Natural killer cell (primary cell): ENCODE measurements at regions not wholly inside any gene's neighbourhood (a gene's known extent, or its start where the extent isn't known, plus 50 kb on each side); places are given as distances from the start of the nearest gene placed in this dataset.

ENCODE experiments used
- ATAC-seq, 3 donors: fragments of 150-1000 bp in 2 of 3; fragments of 200-7000 bp in 1 of 3; cut with Tn5 transposase; 1 replicate in 1 of 3; 2 replicates in 2 of 3; pipeline ENCODE4 v1.10.0; 2021; ENCODE audit warnings: mild to moderate bottlenecking in 2 of 3, moderate library complexity in 2 of 3
- DNase-seq, 2 donors: peaks; one replicate each; pipeline versions ENCODE4 v3.0.0 to v3.0.0-alpha.2; 2013 to 2021; ENCODE audit warnings: mixed read lengths in 1 of 2
- H3K27ac ChIP-seq: one replicate; pipeline ENCODE4 v1.5.1; 2013; ENCODE audit warnings: mild to moderate bottlenecking, low read length
- H3K27me3 ChIP-seq: one replicate; pipeline ENCODE4 v1.6.1; 2013; ENCODE audit warnings: low read length; ENCODE audit not compliant: control insufficient read depth, insufficient read depth
- H3K36me3 ChIP-seq: one replicate; pipeline ENCODE4 v1.6.1; 2013; ENCODE audit warnings: low read length; ENCODE audit not compliant: control insufficient read depth, insufficient read depth
- H3K4me1 ChIP-seq: one replicate; pipeline ENCODE4 v1.6.1; 2013; ENCODE audit warnings: low read length; ENCODE audit not compliant: control insufficient read depth, insufficient read depth
- H3K4me3 ChIP-seq: one replicate; pipeline ENCODE4 v1.5.1; 2013; ENCODE audit warnings: low read length
- H3K9me3 ChIP-seq: one replicate; pipeline ENCODE4 v1.6.1; 2013; ENCODE audit warnings: low read length; ENCODE audit not compliant: control insufficient read depth, insufficient read depth
- H3K27ac Mint-ChIP-seq, 2 donors: one replicate each; pipeline ENCODE4 v1.8.0; 2022; ENCODE audit warnings: mild to moderate bottlenecking in 2 of 2, mixed read lengths in 2 of 2, moderate library complexity in 1 of 2
- H3K27me3 Mint-ChIP-seq, 2 donors: one replicate each; pipeline ENCODE4 v1.8.0; 2022; ENCODE audit warnings: low read depth in 2 of 2, mixed read lengths in 2 of 2
- H3K36me3 Mint-ChIP-seq: one replicate; pipeline ENCODE4 v1.8.0; 2022; ENCODE audit warnings: mixed read lengths
- H3K4me1 Mint-ChIP-seq, 2 donors: one replicate each; pipeline ENCODE4 v1.8.0; 2022; ENCODE audit warnings: mixed read lengths in 2 of 2
- H3K4me3 Mint-ChIP-seq: one replicate; pipeline ENCODE4 v1.8.0; 2022; ENCODE audit warnings: mild to moderate bottlenecking, moderate library complexity, mixed read lengths
- H3K9me3 Mint-ChIP-seq, 2 donors: one replicate each; pipeline ENCODE4 v1.8.0; 2022; ENCODE audit warnings: mixed read lengths in 2 of 2
- CTCF ChIP-seq: fragments of 200-600 bp; IDR thresholded peaks from one replicate; pipeline ENCODE4 v1.8.0; 2022; ENCODE audit warnings: antibody characterized with exemption
- WGBS: methylation state at CpG from one replicate; pipeline ENCODE4 v1.1.7; 2013; ENCODE audit warnings: missing lambda C conversion rate; ENCODE audit not compliant: insufficient coverage; 5-methylcytosine and 5-hydroxymethylcytosine counted together
- intact Hi-C: fragments of 100-400 bp; cut with micrococcal nuclease; formaldehyde crosslinking; loops from one replicate; pipeline ENCODE4 v1.14.2; 2022

- intact Hi-C loops: no loop called here
Measured at GRCh38 chr14:28097585-28097984, 669.0 kb upstream of the FOXG1 start.

GRCh38 chr14:28098856-28099255 is 667.7 kb upstream of the FOXG1 start:
- no peaks in the 10 kb centered on the region for H3K27me3 Mint-ChIP-seq
- H3K9me3 Mint-ChIP-seq: peaks cover 6 to 7% of the 10 kb centered on the region in 2 donors
- H3K4me3 ChIP-seq: no peak overlapping the region
- H3K27ac Mint-ChIP-seq: no peak overlapping the region
- H3K36me3 ChIP-seq: no peaks in the 10 kb centered on the region
- H3K27ac ChIP-seq: no peak overlapping the region
- no peak for TF ChIP-seq CTCF
- H3K4me3 Mint-ChIP-seq: no peak overlapping the region
- 75% methylated on average over 1 of the region's 1 CpG for WGBS
- no peaks in the 10 kb centered on the region for H3K27me3 ChIP-seq
- peaks cover 8% of the 10 kb centered on the region for H3K36me3 Mint-ChIP-seq
- H3K4me1 ChIP-seq: no peaks in the 10 kb centered on the region
- no peaks in the 10 kb centered on the region for H3K4me1 Mint-ChIP-seq
- ATAC-seq (no peak), DNase-seq (no peak)
- no peaks in the 10 kb centered on the region for H3K9me3 ChIP-seq
- intact Hi-C loops: no loop called here

More at GRCh38 chr14:28097585-28097984, 669.0 kb upstream of the FOXG1 start:
- Histone ChIP-seq H3K9me3 (no peaks in the 10 kb centered on the region), H3K4me3 (no peak overlapping the region), H3K27ac (no peak overlapping the region), H3K27me3 (no peaks in the 10 kb centered on the region), H3K36me3 (no peaks in the 10 kb centered on the region), H3K4me1 (no peaks in the 10 kb centered on the region)
- H3K9me3 Mint-ChIP-seq: peaks cover 6 to 10% of the 10 kb centered on the region in 2 donors
- H3K4me1 Mint-ChIP-seq: no peaks in the 10 kb centered on the region
- no peak for TF ChIP-seq CTCF
- H3K27me3 Mint-ChIP-seq: no peaks in the 10 kb centered on the region
- H3K4me3 Mint-ChIP-seq: no peak overlapping the region
- H3K36me3 Mint-ChIP-seq: peaks cover 8% of the 10 kb centered on the region
- DNase-seq: no peak
- ATAC-seq: no peak
- H3K27ac Mint-ChIP-seq: no peak overlapping the region

GRCh38 chr14:28102001-28102400 is 664.6 kb upstream of the FOXG1 start:
- Mint-ChIP-seq H3K27ac (no peak overlapping the region), H3K27me3 (no peaks in the 10 kb centered on the region), H3K4me3 (no peak overlapping the region), H3K9me3 (peaks cover 3 to 7% of the 10 kb centered on the region in 2 donors), H3K36me3 (no peaks in the 10 kb centered on the region), H3K4me1 (no peaks in the 10 kb centered on the region)
- no peak overlapping the region for H3K27ac ChIP-seq
- no peak for TF ChIP-seq CTCF
- intact Hi-C loops: no loop called here
- no peaks in the 10 kb centered on the region for H3K9me3 ChIP-seq
- no peaks in the 10 kb centered on the region for H3K4me1 ChIP-seq
- no peaks in the 10 kb centered on the region for H3K36me3 ChIP-seq
- no peak for DNase-seq
- H3K4me3 ChIP-seq: no peak overlapping the region
- no peaks in the 10 kb centered on the region for H3K27me3 ChIP-seq
- no peak for ATAC-seq

- Histone ChIP-seq H3K4me3 (no peak overlapping the region), H3K36me3 (no peaks in the 10 kb centered on the region), H3K27ac (no peak overlapping the region), H3K27me3 (no peaks in the 10 kb centered on the region), H3K4me1 (no peaks in the 10 kb centered on the region), H3K9me3 (no peaks in the 10 kb centered on the region)
- Mint-ChIP-seq H3K27ac (no peak overlapping the region), H3K27me3 (no peaks in the 10 kb centered on the region), H3K36me3 (no peaks in the 10 kb centered on the region), H3K9me3 (peaks cover 3 to 4% of the 10 kb centered on the region in 2 donors), H3K4me3 (no peak overlapping the region), H3K4me1 (no peaks in the 10 kb centered on the region)
- intact Hi-C loops: no loop called here
- TF ChIP-seq CTCF: no peak
- no peak for ATAC-seq
- 61% methylated on average over 3 of the region's 3 CpGs for WGBS
- DNase-seq: no peak
Measured at GRCh38 chr14:28102814-28103213, 663.8 kb upstream of the FOXG1 start.
